NCI-H774 (cell line): ENCODE measurements at regions not wholly inside any gene's neighbourhood (a gene's known extent, or its start where the extent isn't known, plus 50 kb on each side); places are given as distances from the start of the nearest gene placed in this dataset.
"Not testable (repeated sequence)": the region's sequence is repeated elsewhere in the genome, so short reads cannot be mapped to it uniquely, and the experiment has no call there.

Experiments
- DNase-seq: peaks from one replicate; lab custom pipeline; 2025; lab: John Stamatoyannopoulos, UW

GRCh38 chr3:75840160-75840559 is 54.8 kb upstream of the ZNF717 start:
- not testable (repeated sequence) for DNase-seq

GRCh38 chr3:75850301-75851008 is 65.1 kb upstream of the ZNF717 start:
- DNase-seq: not testable (repeated sequence)

DNA sequence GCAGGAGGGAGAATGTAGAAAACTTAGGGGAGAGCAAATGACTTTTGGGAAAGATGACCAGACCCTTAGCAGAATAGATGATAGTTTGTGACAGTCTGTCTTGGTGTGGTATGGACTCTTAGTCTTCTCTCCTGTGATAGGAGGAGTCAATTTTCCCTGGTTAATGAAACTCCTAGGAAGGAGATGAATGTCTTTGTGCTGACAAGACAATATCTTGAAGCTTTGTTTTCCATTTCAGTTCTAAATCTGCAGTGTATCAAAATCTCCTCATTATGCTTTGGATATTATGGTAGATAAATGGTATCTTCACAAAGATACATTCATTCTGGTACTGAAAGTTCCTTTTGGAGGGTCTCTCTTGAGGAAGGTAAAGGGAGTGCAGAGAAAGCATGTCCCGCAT is 77.8 kb upstream of the ZNF717 start:
- DNase-seq: no peak

DNA sequence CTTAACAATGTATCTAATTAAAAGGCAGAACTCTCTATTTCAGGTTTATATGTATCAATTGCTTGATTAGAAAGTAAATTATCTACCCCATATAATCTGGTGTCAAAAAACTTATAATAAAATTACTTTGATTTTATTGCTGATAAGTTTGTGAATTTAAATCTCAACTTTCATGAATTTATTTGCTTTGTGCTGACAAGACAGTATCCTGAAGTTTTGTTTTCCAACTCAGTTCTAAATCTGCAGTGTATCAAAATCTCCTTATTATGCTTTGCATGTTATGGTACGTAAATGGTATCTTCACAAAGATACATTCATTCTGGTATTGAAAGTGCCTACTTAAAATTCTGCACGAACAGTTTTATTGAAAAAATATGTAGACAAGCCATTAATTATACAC is 78.5 kb upstream of the ZNF717 start:
- DNase-seq: no peak

DNA sequence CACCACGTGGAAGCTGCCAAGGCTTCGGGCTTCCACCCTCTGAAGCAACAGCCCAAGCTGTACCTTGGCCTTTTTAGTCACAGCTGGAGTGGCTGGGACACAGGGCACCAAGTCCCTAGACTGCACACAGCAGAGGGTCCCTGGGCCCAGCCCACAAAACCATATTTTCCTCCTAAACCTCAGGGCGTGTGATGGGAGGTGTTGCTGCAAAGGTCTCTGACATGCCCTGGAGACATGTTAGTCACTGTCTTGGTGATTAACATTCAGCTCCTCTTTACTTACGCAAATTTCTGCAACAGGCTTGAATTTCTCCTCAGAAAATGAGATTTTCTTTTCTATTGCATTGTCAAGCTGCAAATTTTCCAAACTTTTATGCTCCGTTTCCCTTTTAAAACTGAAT is 98.4 kb upstream of the ZNF717 start:
- DNase-seq: not testable (repeated sequence)

DNA sequence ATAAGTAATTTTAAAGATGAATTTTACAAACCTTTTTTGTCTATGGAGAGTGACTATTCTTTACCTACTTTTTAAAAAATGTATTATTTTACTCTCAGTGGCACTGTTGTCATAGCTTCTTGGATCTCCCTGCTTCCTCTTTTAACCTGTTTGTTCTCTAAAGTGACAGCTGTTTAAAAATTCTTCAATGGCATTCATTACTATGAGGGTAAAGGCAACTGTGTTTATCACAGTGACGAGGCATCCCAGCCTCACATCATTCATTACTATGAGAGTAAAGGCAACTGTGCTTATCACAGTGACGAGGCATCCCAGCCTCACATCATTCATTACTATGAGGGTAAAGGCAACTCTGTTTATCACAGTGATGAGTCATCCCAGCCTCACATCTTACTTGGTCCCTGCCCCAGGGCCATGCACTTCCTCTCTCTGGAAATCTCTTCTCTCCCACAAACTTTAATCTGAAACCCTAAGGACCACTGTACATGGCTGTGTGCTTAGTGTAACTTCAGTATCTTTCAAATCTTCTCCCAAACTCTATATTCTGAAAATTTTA is 101.7 kb upstream of the ZNF717 start:
- no peak for DNase-seq

DNA sequence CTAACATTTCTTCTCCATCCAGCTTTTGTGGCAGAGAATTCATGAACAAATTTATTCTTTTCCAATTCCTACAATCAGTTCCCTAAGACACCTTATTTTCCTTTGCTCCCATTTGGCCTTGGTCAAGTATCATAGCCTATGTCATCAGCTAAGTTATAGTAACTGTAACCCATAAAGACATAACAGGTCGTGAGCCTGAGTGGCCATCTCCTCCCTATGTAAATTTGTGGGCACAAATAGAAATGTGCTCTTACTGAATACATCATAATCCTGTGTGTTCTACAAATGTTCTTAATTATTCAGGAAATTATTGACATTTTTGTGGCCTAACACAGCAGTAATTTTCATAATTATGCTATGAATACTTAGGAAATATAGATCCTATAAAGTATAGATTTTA is 108.9 kb upstream of the ZNF717 start:
- DNase-seq: no peak

DNA sequence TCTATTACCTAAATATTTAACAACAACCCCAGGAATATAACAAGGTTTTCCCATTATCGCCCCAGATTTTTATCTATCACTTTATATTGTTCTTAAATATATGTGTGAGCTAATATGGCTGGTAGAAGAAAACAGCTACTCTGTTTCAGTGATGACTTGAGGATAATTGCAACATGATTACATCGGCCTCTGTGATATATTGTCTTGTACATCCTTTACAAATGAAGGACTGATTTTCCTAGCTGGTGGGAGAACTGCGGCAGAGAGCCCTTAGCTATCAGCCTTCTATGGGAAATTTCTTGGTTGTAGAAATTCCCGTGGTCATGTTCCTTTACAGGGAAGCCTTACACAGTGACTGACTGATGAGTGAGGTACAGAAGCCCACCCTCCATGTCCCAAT is 110.9 kb upstream of the ZNF717 start:
- DNase-seq: no peak

DNA sequence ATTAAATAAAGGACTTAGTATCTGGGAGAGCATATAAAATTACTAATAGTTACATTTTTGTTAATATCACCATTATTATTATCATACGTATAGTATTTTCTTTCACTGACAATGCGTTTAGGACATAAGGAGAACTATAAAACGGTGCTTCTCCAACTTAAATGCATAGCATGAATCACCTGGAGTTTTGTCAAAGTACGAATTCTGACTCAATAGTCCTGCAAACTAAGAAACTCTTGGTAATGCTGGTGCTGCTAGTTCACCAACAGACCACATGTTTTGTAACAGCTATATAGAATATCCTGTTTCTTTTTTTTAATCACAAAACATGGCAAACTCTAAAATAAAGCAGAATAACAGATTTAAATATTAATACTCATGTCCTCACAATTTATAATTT is 116.1 kb upstream of the ZNF717 start:
- DNase-seq: not testable (repeated sequence)

DNA sequence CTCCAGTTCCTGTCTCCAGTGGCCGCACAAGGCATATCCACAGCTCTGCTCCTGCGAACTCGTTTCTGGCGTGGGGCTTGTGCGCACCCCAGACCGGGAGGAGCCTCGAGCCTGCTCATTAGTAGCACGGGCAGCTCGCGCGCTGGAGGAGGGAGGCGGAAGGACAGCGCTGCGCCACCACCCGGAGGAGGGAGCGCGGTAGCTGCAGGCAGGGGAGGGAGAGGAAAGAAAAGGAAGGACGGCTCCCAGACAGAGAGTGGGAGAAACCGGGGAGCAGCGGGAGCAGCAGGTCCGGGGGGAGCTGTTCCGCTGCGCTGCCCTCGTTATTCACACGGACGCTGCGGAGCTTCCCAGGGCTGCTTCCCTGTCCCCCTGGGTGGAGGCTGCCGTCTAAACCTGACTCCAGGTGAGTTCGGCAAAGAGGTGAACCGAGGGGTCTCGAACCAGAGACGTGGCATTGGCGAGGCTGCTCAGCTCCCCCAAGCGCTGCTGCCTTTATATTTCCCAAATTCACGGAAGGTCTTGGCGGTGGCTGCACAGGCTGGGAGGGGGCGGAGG is 121.3 kb upstream of the ZNF717 start:
- no peak for DNase-seq

DNA sequence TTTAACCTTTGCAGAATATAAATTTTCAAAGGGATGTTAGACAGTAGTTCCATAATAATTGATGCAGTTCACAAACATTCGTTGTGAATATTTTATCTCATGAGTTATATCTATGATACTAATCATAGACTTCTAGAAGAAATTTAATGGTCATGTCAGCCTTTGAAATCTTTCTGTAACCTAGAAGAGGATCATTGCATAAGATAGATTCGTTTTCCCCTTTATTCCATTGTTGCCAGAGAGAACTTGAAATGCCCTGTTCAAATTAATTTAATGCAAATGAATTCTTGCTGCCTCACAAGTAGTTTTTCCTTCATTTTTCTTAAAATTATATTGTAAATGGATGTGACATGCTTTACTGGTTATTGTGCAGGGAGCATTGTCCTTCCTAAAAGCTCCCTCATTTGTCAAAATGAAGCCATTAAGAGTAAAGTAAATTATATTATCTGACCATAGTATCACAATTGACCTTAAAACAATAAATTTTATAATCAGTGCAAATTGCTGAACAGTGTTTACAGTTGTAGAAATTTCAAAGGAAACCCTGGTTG is 128.5 kb upstream of the ZNF717 start:
- DNase-seq: no peak

- not testable (repeated sequence) for DNase-seq
Measured at GRCh38 chr3:75914741-75915140, 129.4 kb upstream of the ZNF717 start.

DNA sequence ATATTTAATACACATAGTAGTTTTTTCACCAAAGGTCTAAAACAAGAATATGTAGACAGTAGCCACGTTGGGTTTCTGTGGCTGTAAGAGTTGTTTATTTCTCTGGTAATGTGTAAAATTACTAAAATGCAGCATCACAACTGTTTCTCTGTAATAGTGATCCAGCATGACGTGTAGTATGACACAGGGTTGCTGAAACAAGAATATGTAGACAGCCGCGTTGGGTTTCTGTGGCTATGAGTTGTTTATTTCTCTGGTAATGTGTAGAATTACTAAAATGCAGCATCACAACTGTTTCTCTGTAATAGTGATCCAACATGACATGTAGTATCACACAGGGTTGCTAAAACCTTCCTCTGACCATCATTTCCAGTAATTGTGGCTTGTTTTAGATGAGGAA is 153.6 kb upstream of the ZNF717 start:
- no peak for DNase-seq

DNA sequence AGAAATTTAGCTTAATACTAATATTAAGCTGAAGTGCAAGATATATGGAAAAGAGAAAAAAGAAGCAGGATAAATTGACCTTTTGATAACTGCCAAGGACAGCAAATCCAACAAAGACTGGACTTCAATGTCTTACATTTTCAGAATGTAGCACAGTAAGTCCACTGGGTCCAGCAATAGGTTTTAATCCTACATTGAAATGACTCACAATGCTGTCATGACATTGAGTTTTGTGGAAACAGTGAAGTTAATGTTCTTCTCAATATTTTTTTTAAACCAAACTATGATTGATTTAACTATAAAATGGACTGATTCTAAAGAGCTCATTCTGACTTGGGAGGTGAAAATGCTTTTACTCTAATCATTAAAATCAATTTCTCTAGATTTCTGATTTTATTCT is 166.6 kb upstream of the ZNF717 start:
- DNase-seq: no peak

DNA sequence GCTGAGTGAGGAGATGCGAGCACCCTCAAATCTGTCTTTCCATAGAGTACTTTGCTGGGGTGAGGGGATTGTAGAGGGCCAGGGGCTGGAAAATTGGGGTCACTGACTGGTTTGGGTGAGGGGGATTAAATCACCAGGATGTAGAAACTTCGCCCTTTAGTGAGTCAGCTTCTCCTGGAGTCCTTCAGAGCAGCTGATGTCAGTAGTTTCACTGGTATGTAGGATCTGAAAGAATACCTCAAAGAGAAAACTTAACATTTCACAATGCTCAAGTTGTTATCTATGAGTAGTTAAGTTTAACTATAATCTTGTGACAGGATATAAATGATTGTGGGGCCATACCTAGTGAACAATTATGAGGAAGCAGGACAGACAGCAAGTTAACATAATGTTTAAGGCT is 174.7 kb upstream of the ZNF717 start:
- DNase-seq: not testable (repeated sequence)

DNA sequence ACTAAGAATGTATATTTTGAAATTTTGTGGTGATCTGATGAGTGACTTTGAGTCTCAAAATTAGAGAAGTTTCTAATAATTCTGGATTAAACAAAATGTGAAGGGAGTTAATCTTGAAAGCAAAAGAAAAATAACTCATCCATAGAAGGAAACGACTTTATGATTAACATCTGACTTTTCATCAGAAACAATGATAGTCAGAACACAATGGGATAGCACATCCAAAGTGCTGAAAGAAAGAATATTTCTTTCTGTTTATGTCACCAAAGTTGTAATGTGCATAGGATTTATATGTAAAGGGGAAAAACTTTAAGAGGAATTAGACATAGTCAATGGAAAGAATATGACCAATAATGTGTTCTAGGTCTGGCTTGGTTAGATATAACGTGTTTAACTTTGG is 176.7 kb upstream of the ZNF717 start:
- DNase-seq: not testable (repeated sequence)

GRCh38 chr3:75967071-75967470 is 181.7 kb upstream of the ZNF717 start:
- DNase-seq: no peak

GRCh38 chr3:75978686-75979085 is 193.3 kb upstream of the ZNF717 start:
- DNase-seq: no peak

DNA sequence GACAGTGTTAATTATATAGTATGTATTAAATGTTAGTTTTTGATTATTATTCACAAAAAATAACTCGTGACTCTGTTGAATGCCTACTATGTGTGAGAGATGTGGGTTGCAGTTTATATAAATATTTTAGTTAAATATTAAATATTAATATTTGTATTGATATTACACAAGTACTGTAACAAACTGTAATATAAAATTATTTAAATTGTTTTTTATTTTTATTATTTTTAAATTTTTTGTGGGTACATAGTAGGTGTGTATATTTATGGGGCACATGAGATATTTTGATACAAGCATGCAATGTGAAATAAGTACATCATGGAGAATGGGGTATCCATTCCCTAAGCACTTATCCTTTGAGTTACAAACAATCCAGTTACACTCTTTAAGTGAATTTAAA is 196.1 kb upstream of the ZNF717 start:
- DNase-seq: no peak

GRCh38 chr3:75982151-75982550 is 196.8 kb upstream of the ZNF717 start:
- no peak for DNase-seq

DNA sequence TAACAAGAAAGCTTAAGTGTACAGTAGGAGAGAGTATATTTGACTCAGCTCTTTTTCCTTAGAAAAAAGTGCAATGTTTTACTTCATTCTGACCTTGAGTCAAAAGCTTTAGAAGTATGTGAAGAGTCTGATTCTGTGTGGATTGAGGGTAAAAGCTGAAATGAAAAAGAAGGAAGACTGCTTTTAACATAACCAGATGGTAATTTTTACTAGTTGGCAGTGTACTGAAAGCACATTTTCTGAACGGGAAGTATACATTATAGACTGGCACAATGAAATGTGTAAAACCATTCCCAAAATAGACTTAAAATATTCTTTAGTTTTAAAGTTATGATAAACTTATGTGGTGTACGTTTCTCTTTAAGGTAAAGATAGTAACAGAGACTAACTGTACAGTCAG is 197.8 kb upstream of the ZNF717 start:
- DNase-seq: no peak

DNA sequence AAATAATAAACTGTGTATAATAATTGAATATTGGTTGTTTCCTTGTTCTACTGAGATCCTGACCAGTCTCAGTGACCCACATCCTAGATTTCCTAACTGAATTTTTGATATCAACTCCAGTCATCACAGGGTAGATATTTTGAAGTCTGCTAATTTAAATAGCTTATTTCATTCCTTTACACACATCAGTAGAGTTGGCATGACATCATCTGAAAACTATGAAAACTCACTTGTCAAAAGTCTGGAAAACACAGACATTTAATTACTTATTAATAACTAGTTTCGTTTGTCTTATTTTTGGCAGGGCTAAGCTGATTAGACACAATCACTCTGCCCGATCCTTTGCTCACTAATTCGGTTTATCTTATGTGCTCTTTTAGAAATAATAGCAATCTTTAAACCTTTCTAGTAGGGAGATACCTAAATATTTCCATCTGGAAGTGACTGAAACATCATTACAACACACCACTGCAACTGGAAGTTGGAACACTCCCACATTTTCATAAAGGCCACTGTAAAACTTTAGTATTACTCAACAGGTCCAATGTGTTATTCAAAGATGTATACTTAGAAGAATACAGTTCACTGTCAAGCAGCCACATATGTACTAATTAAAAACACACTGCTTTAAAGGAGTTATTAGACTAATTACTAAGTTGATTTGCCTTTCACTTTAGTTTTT is 198.4 kb upstream of the ZNF717 start:
- DNase-seq: no peak

DNA sequence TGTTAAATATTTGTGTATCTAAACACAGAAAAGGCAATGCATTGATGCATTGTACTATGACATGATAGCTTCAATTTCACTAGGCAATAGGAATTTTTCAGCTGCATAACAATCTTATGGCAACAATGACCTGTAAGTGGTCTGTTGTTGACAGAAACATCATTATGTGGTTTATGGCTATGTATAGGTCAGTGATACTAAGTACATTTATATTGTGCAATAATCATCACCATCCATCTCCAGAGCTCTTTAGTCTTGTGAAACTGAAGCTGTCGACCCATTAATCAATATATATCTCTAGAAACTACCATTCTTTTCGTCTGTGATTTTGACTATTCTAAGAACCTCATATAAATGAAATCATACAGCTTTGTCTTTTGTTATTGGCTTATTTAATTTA is 200.1 kb upstream of the ZNF717 start:
- no peak for DNase-seq
